ENCODE measurements at regions not wholly inside any gene's neighbourhood (a gene's known extent, or its start where the extent isn't known, plus 50 kb on each side); places are given as distances from the start of the nearest gene placed in this dataset.
"Not testable (repeated sequence)": the region's sequence is repeated elsewhere in the genome, so short reads cannot be mapped to it uniquely, and the experiment has no call there.

GRCh38 chr17:77526259-77526711 is 385.5 kb downstream of the SEC14L1 start:
- no peak for DNase-seq (ENCODE audit: low read depth in 2 of 2)

- DNase-seq (ENCODE audit: low read depth in 2 of 2): no peak
These were observed 386.1 kb downstream of the SEC14L1 start for GRCh38 chr17:77526728-77527350.

- DNase-seq (ENCODE audit: low read depth in 2 of 2): no peak
These were observed 386.6 kb downstream of the SEC14L1 start for GRCh38 chr17:77527409-77527808.

GRCh38 chr17:77527836-77528505 is 387.2 kb downstream of the SEC14L1 start:
- DNase-seq (ENCODE audit: low read depth in 2 of 2): no peak

GRCh38 chr17:77528516-77529327 is 388.0 kb downstream of the SEC14L1 start:
- DNase-seq (ENCODE audit: low read depth in 2 of 2): peak; percentile 7 to 37

GRCh38 chr17:77529328-77529650 is 388.5 kb downstream of the SEC14L1 start:
- no peak for DNase-seq (ENCODE audit: low read depth in 2 of 2)

- no peak for DNase-seq (ENCODE audit: low read depth in 2 of 2)
These were observed 389.8 kb downstream of the SEC14L1 start for GRCh38 chr17:77530591-77530990.

- no peak for DNase-seq (ENCODE audit: low read depth in 2 of 2)
These were observed 390.2 kb downstream of the SEC14L1 start for GRCh38 chr17:77531002-77531401.

- no peak for DNase-seq (ENCODE audit: low read depth in 2 of 2)
These were observed 390.9 kb downstream of the SEC14L1 start for GRCh38 chr17:77531641-77532040.

GRCh38 chr17:77533697-77534096 is 392.9 kb downstream of the SEC14L1 start:
- not testable (repeated sequence) for DNase-seq (ENCODE audit: low read depth in 2 of 2)

GRCh38 chr17:77534137-77534536 is 393.4 kb downstream of the SEC14L1 start:
- DNase-seq (ENCODE audit: low read depth in 2 of 2): no peak

GRCh38 chr17:77535435-77535834 is 394.7 kb downstream of the SEC14L1 start:
- DNase-seq (ENCODE audit: low read depth in 2 of 2): no peak

GRCh38 chr17:77535892-77536291 is 395.1 kb downstream of the SEC14L1 start:
- DNase-seq (ENCODE audit: low read depth in 2 of 2): no peak

GRCh38 chr17:77537566-77537965 is 396.8 kb downstream of the SEC14L1 start:
- DNase-seq (ENCODE audit: low read depth in 2 of 2): no peak

- DNase-seq (ENCODE audit: low read depth in 2 of 2): no peak
These were observed 399.8 kb downstream of the SEC14L1 start for GRCh38 chr17:77540531-77540930.

- DNase-seq (ENCODE audit: low read depth in 2 of 2): no peak
These were observed 400.2 kb downstream of the SEC14L1 start for GRCh38 chr17:77540975-77541374.

- no peak for DNase-seq (ENCODE audit: low read depth in 2 of 2)
These were observed 401.2 kb downstream of the SEC14L1 start for GRCh38 chr17:77542011-77542410.

GRCh38 chr17:77542551-77543490 is 402.1 kb downstream of the SEC14L1 start:
- peak; percentile 38 to 49 for DNase-seq (ENCODE audit: low read depth in 2 of 2)

- no peak for DNase-seq (ENCODE audit: low read depth in 2 of 2)
These were observed 403.0 kb downstream of the SEC14L1 start for GRCh38 chr17:77543801-77544200.

GRCh38 chr17:77544347-77545110 is 403.8 kb downstream of the SEC14L1 start:
- no peak for DNase-seq (ENCODE audit: low read depth in 2 of 2)

- DNase-seq (ENCODE audit: low read depth in 2 of 2): no peak
These were observed 406.0 kb downstream of the SEC14L1 start for GRCh38 chr17:77546772-77547241.

All from activated CD4-positive, alpha-beta T cell treated with anti-CD3 and anti-CD28 coated beads for 24 hours (primary cell).